Stimulated activated CD8-positive, alpha-beta memory T cell treated with anti-CD3 and anti-CD28 coated beads, Interleukin-7, amount 100 ng/mL, for 1 hour (primary cell): ENCODE measurements at regions not wholly inside any gene's neighbourhood (a gene's known extent, or its start where the extent isn't known, plus 50 kb on each side); places are given as distances from the start of the nearest gene placed in this dataset.

Source experiments
- DNase-seq, 2 donors: peaks; one replicate each; pipeline ENCODE4 v3.0.0-alpha.2; 2020; ENCODE audit warnings: low read depth in 2 of 2

DNA sequence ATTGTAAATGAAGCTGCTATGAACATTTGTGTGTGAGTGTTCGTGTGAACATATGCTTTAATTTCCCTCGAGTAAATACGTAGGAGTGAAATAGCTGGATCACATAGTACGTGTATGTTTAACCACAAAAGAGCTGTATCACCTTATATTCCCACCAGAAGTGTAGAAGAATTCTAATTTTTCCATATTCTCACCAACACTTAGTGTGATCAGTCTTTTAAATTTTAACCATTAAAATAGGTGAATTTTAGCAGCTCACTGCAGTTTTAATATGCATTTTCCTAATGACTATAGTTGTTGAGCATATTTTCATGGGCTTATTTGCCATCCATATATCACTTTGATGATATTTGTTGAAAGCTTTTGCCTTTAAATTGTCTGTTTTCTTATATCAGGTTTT, 741.2 kb downstream of the PTPRU start:
- no peak for DNase-seq

GRCh38 chr1:29975036-29975694, 738.8 kb downstream of the PTPRU start:
- no peak for DNase-seq

- no peak for DNase-seq
These were observed 738.0 kb downstream of the PTPRU start for GRCh38 chr1:29974316-29974724.

DNA sequence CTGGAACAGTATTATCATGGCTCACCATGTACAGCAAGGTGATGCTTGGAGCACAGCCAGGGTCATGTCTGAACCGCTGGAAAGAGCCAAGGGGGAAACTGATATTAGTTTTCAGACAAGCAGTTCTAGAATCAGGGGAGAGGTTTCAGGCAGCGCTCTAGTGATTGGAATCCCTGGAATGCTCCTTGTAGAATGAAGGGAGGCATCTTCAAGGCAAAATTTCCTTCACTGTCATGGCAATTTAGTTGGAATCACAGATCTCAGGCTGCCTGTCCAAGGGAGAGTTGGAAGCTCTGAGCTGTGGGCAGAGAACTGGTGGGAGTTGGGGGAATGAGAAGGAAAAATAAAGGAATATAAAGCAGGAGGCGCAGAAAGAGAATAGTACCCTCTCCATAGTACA, 737.1 kb downstream of the PTPRU start:
- no peak for DNase-seq

GRCh38 chr1:29972421-29973053, 736.2 kb downstream of the PTPRU start:
- no peak for DNase-seq

DNA sequence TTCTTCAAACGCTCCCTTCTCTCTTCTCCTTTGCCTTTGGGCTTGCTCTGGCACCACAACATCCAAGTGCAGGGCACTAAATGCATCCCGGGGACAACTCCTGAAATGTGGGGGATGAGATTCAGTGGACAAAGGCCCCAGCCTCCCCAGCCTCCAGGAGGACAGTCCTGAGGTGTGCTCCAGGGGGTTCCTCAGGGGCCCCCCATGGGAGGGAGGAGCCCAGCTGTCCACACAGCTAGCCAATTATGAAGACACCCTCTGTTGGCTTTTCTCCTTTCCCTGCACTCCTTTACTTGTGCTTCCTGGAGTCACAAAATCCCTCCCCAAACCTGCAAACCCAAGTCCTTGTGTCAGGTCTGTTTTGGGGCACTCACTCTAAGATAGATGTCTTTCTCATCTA, 735.4 kb downstream of the PTPRU start:
- no peak for DNase-seq

GRCh38 chr1:29970747-29971325, 734.5 kb downstream of the PTPRU start:
- DNase-seq: no peak

GRCh38 chr1:29969576-29969975, 733.3 kb downstream of the PTPRU start:
- no peak for DNase-seq

DNA sequence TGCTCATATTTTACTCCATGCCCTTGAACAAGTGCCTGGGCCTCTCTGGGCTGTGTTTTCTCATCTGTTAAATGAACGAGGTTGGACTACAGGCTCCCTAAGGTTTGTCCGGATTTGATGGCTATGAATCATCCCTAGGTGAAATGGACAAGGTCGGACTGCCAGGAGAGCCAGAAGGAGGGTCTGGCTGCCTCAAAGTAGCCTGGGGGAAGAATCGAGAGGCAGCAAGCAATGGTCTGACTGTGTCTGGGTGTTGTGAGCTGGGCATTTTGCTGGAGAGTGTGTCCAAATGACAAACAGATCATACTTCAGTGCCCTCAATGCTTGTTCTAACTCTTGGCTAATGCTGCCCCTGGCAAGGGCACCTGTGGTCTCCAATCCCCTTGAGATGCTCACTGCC, 730.9 kb downstream of the PTPRU start:
- DNase-seq: no peak

DNA sequence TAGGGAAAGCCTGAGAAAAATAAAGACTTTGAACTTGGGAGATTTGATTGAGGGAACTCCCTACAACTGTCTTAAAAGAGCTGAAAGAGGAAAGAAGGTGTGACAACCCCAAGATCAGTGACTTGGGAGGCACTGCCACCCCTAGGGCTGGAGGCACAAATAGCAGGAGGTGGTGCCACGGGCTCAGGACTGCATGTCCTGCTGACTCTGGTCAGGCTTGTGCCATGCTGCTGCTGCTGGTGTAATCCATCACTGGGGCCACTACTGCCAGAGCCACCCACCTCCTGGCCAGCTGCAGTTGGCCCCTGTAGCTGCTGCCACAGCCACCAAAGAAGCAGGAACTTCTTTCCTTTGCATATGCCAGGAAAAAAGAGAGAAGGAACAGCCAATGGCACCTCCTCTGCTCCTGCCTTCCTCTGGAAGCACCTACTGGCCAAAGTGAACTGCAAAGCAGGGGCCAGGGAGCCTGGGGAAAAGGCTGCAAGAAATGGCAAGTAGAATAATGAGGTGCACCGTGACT, 730.3 kb downstream of the PTPRU start:
- DNase-seq: no peak

DNA sequence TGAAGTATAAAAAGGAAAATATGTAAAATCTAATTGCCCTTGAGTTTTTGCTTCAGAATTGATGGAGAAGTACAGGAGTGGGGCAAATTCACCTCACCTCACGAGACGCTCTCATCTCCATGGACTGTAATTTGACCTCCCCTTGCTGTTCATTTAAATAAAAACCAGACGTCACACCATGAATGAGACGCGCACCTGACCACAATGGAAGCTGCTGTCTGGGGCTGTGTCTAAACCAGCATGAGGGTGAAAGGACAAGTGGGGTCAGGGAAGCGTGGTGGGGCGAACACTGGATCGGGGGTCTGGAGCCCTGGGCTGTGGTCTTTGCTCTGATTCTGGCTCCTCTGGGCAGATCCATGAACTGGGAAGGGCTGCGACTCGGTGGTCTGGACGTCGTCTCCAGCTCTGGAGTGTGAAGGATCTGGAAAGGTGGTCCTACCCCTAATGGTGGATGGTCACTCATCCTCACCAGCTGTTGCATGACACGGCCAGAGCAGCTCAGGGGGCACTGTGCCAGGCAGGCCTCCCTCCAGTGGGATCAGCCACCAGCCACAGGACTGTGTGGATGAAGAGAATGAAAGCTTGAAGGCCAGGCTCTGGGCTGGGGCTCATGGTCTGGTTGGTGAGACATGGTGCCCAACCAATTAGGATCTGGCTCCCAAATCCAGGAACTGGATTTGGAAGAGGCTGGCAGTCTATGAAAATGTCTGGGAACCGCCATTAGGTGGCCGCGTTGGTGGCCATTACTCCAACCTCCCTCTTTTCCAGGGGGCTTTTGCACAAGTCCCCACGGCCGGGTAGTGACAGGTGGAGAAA, 728.6 kb downstream of the PTPRU start:
- DNase-seq: no peak

DNA sequence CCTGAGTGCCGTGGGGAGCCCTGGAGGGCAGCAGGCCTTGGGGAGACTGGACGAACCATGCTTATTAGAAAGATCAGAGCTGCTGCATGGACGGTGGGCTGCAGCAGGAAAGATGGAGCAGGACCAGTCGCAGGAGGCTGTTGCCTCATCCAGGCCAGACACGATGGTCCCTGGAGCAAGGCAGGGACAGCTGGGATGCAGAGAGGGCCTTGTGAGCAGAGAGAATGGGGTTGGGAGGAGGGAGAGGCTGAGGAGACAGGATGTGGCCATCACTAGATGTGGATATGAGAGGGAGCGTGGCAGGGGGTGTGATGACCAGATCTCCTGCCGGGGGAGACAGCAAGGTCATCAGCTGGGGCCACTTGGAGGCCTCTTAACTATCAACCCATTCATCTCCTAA, 727.6 kb downstream of the PTPRU start:
- no peak for DNase-seq

- DNase-seq: no peak
These were observed 726.5 kb downstream of the PTPRU start for GRCh38 chr1:29962831-29963247.

GRCh38 chr1:29962336-29962735, 726.0 kb downstream of the PTPRU start:
- DNase-seq: no peak

GRCh38 chr1:29961293-29962059, 725.2 kb downstream of the PTPRU start:
- DNase-seq: no peak

- no peak for DNase-seq
These were observed 724.6 kb downstream of the PTPRU start for GRCh38 chr1:29960876-29961275.

DNA sequence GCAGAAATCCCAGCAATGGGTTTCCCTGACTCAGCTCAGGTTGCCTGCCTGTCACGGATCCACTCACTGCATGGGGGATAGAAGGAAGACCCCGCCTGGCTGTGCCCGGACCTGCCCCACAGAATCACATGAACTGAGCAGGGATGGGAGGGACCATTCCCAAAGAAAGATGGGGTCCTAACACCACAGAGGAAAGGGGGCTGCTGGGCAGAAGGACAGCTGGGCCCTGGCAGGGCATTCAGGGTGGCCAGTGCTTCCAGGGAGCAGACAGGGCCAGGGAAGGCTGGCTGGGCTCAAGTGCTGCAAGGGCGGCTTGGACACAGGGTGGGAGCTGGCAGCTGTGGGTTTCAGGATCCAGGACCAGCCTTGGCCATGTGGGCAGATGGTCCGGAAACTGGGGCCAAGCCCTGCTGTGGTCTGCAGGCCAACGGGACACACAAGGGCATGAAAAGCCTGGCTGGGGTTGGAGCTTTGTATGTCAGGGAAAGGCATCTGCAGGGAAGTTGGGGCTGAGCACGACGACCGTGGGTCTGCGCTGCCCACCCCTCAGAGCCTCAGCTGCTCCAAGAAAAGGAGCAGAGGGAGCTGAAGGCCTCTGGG, 723.9 kb downstream of the PTPRU start:
- DNase-seq: no peak

- no peak for DNase-seq
These were observed 723.0 kb downstream of the PTPRU start for GRCh38 chr1:29959356-29959755.

- no peak for DNase-seq
These were observed 721.9 kb downstream of the PTPRU start for GRCh38 chr1:29958271-29958670.

DNA sequence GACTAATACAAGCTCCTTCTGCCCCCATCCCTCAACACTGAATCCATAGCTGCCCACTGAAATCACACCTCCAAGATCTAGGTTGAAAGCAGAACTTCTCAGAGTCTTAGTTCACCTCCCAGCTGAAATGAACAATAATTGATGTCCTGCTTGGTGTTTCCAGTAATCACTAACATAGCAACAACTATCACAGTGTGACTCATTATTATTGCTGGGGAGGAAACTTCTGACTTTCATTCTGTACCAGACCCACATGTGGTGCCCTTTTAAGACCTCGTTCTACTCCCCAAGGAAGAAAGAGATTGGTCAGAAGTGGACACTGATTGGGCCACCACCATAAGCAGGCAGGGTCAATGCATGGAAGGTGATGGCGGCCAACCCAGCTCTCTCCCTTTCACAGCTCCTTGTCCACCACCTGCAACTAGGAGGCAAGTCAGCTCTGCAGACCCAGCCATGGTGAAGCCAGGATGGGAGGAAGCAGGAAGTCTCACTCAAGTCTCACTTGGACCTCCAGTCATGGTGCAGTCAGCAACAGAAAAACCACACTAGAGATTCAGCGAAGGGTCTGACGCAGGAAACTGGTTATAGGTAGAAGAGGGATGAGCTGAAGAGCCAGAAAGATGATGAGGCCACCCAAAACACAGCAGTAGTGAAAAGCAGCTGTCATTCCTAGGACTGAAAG, 720.2 kb downstream of the PTPRU start:
- no peak for DNase-seq

GRCh38 chr1:29954591-29954990, 718.3 kb downstream of the PTPRU start:
- DNase-seq: no peak
